Endothelial cell of umbilical vein (primary cell): ENCODE measurements at regions not wholly inside any gene's neighbourhood (a gene's known extent, or its start where the extent isn't known, plus 50 kb on each side); places are given as distances from the start of the nearest gene placed in this dataset.

Source experiments
- BruUV-seq: library from RNA; stranded (reverse); fragments of 400-500 nt; replicated peaks from 2 replicates; lab custom pipeline; 2021; lab: Mats Ljungman, UMichigan
- CTCF ChIA-PET: fragments of 300-600, 350-600 bp; sonication (Branson Sonifier 250); formaldehyde crosslinking; loops from one replicate; lab custom pipeline; 2021; ENCODE audit warnings: antibody characterized with exemption, inconsistent platforms; lab: Charles Lee
- POLR2A ChIA-PET: fragments of 300-600, 350-600 bp; sonication (Branson Sonifier 250); formaldehyde crosslinking; loops from one replicate; lab custom pipeline; 2021; ENCODE audit warnings: antibody characterized with exemption, inconsistent platforms; lab: Charles Lee
- DNase-seq: peaks from one replicate; pipeline ENCODE4 v3.0.0-alpha.2; 2011; ENCODE audit warnings: low read depth, low spot score
- FAIRE-seq: peaks from 2 replicates; lab custom pipeline; 2011; peaks lifted over from hg19 to GRCh38; lab: Jason Lieb, UNC
- H2AFZ ChIP-seq: 2 replicates; pipeline ENCODE4 v1.6.0; 2012; ENCODE audit warnings: low read depth, low read length, control low read depth, inconsistent platforms
- H3K27ac ChIP-seq: 2 replicates; pipeline ENCODE4 v1.5.1; 2011; ENCODE audit warnings: low read depth, mild to moderate bottlenecking, control low read depth, low read length, moderate library complexity; ENCODE audit not compliant: insufficient read depth
- H3K27me3 ChIP-seq, 2 experiments: 2 replicates each; pipeline versions ENCODE4 v1.6.0 to v1.6.1; 2011; ENCODE audit warnings: low read length in 2 of 2, mixed read lengths in 1 of 2; ENCODE audit not compliant: control insufficient read depth in 2 of 2, insufficient read depth in 2 of 2
- H3K36me3 ChIP-seq, 2 experiments: 2 replicates in 1 of 2; 3 replicates in 1 of 2; pipeline ENCODE4 v1.5.1; 2011; ENCODE audit warnings: low read length in 2 of 2, mild to moderate bottlenecking in 1 of 2, moderate library complexity in 1 of 2; ENCODE audit not compliant: control insufficient read depth in 2 of 2, insufficient read depth in 2 of 2; ENCODE audit errors: extremely low read depth in 1 of 2
- H3K4me1 ChIP-seq: 3 replicates; pipeline ENCODE4 v1.5.1; 2011; ENCODE audit warnings: mild to moderate bottlenecking, low read length; ENCODE audit not compliant: control insufficient read depth, insufficient read depth; ENCODE audit errors: extremely low read depth
- H3K4me2 ChIP-seq: 2 replicates; pipeline ENCODE4 v1.6.1; 2011; ENCODE audit warnings: low read length, control low read depth, mixed read lengths; ENCODE audit not compliant: insufficient read depth
- H3K4me3 ChIP-seq, 3 experiments: fragments of 200-600 bp in 1 of 3; sonication (generic), shearing (Covaris generic) in 1 of 3; replicated peaks in 1 of 3; 2 replicates each; pipeline ENCODE4 v1.5.1; 2011 to 2016; ENCODE audit warnings: control low read depth in 3 of 3, low read length in 3 of 3, mild to moderate bottlenecking in 2 of 3, inconsistent platforms in 1 of 3, low read depth in 1 of 3, moderate library complexity in 1 of 3; ENCODE audit not compliant: insufficient read depth in 1 of 3
- H3K79me2 ChIP-seq: 2 replicates; pipeline ENCODE4 v1.6.0; 2012; ENCODE audit warnings: low read length, inconsistent platforms; ENCODE audit not compliant: control insufficient read depth, insufficient read depth
- H3K9ac ChIP-seq: replicated peaks from 2 replicates; pipeline ENCODE3; 2011; ENCODE audit warnings: low read length, control low read depth; ENCODE audit not compliant: insufficient read depth; ENCODE audit errors: extremely low read depth
- H3K9me1 ChIP-seq: replicated peaks from 3 replicates; pipeline ENCODE4 v1.6.0; 2011; ENCODE audit warnings: mild to moderate bottlenecking, low read length; ENCODE audit not compliant: control insufficient read depth, insufficient read depth; ENCODE audit errors: extremely low read depth
- H3K9me3 ChIP-seq: replicated peaks from 2 replicates; pipeline ENCODE4 v1.5.1; 2012; ENCODE audit warnings: low read length, inconsistent platforms; ENCODE audit not compliant: control insufficient read depth, insufficient read depth
- H4K20me1 ChIP-seq: replicated peaks from 2 replicates; pipeline ENCODE3; 2011; ENCODE audit warnings: mild to moderate bottlenecking, low read length; ENCODE audit not compliant: control insufficient read depth, insufficient read depth; ENCODE audit errors: extremely low read depth
- CTCF ChIP-seq, 2 donors: IDR thresholded peaks; 1 replicate in 1 of 2; 2 replicates in 1 of 2; pipeline ENCODE4 v1.5.1; 2011; ENCODE audit warnings: low read length in 2 of 2, mild to moderate bottlenecking in 2 of 2, moderate library complexity in 2 of 2, control low read depth in 1 of 2, inconsistent platforms in 1 of 2, low read depth in 1 of 2; ENCODE audit not compliant: insufficient read depth in 1 of 2; ENCODE audit errors: extremely low read depth in 1 of 2
- EZH2 ChIP-seq: IDR thresholded peaks from 2 replicates; pipeline ENCODE4 v1.6.1; 2012; ENCODE audit warnings: borderline replicate concordance, low read depth, mild to moderate bottlenecking, moderate library complexity, low read length, inconsistent platforms; ENCODE audit not compliant: severe bottlenecking
- FOS ChIP-seq: IDR thresholded peaks from 2 replicates; pipeline ENCODE4 v1.6.1; 2011; ENCODE audit warnings: mild to moderate bottlenecking, low read length, moderate library complexity, borderline replicate concordance; ENCODE audit not compliant: insufficient read depth
- GATA2 ChIP-seq: IDR thresholded peaks from 2 replicates; pipeline ENCODE4 v1.7.0; 2011; ENCODE audit warnings: low read depth, mild to moderate bottlenecking, moderate library complexity, mixed read lengths, low read length; ENCODE audit not compliant: insufficient read length, insufficient read depth
- JUN ChIP-seq: IDR thresholded peaks from 2 replicates; pipeline ENCODE4 v1.6.1; 2011; ENCODE audit warnings: borderline replicate concordance, low read depth; ENCODE audit not compliant: insufficient read length, insufficient read depth
- MAX ChIP-seq: IDR thresholded peaks from 2 replicates; pipeline ENCODE4 v1.6.1; 2011; ENCODE audit not compliant: insufficient read depth, insufficient read length
- MYC ChIP-seq: IDR thresholded peaks from one replicate; pipeline ENCODE4 v1.6.1; 2011; ENCODE audit warnings: mild to moderate bottlenecking, low read depth, low read length
- POLR2A ChIP-seq: IDR thresholded peaks from 2 replicates; pipeline ENCODE4 v1.6.1; 2012; ENCODE audit warnings: low read depth, mild to moderate bottlenecking, control low read depth, low read length
- POLR2AphosphoS5 ChIP-seq: IDR thresholded peaks from 2 replicates; pipeline ENCODE4 v1.6.1; 2012; ENCODE audit warnings: low read depth, mild to moderate bottlenecking, control low read depth, low read length, moderate library complexity; ENCODE audit not compliant: insufficient read depth
- dilution Hi-C: fragments of 300-500 bp; cut with MboI; formaldehyde crosslinking; loops from one replicate; pipeline ENCODE4 v1.15.0; 2019; ENCODE audit warnings: low sequenced_read_pairs; ENCODE audit not compliant: extremely low pct_ligation_motif_present
- intact Hi-C: fragments of 100-400 bp; cut with micrococcal nuclease; formaldehyde crosslinking; loops from one replicate; pipeline ENCODE4 v1.10.0; 2022

GRCh38 chrY:19095460-19095859 is 321.9 kb upstream of the HSFY2 start:
- Histone ChIP-seq H3K9ac (no peak overlapping the region), H3K27me3 (no peaks in the 10 kb centered on the region), H3K27ac (no peak overlapping the region), H3K4me3 (no peak overlapping the region), H3K36me3 (no peaks in the 10 kb centered on the region), H2AFZ (no peak overlapping the region), H3K4me2 (no peak overlapping the region), H4K20me1 (no peaks in the 10 kb centered on the region), H3K9me3 (no peaks in the 10 kb centered on the region), H3K9me1 (no peaks in the 10 kb centered on the region), H3K4me1 (no peaks in the 10 kb centered on the region), H3K79me2 (no peaks in the 10 kb centered on the region)
- dilution Hi-C loops (no loop called here), intact Hi-C loops (no loop called here)
- FAIRE-seq (no peak), DNase-seq (no peak)
- ChIA-PET POLR2A (no interaction called here), CTCF (no interaction called here)
- no peak for TF ChIP-seq GATA2
- TF ChIP-seq FOS, result no peak
- TF ChIP-seq EZH2, result no peak
- TF ChIP-seq JUN, result no peak
- no peak for TF ChIP-seq MAX
- TF ChIP-seq CTCF (IDR thresholded peaks at IDR 0.05; ENCODE audit: extremely low read depth in 1 of 2, insufficient read depth in 1 of 2, low read depth in 1 of 2, low read length in 2 of 2), result no peak
- TF ChIP-seq POLR2AphosphoS5, result no peak
- no peak for TF ChIP-seq POLR2A
- no peak for TF ChIP-seq MYC
- BruUV-seq, result no TSS peak
